ENCODE measurements at regions not wholly inside any gene's neighbourhood (a gene's known extent, or its start where the extent isn't known, plus 50 kb on each side); places are given as distances from the start of the nearest gene placed in this dataset.

- no peak for DNase-seq (ENCODE audit: low spot score)
Measured at GRCh38 chr15:62612183-62612733, 430.3 kb upstream of the TPM1 start.

- no peak for DNase-seq (ENCODE audit: low spot score)
Measured at GRCh38 chr15:62612771-62613170, 429.8 kb upstream of the TPM1 start.

GRCh38 chr15:62616746-62617145 is 425.8 kb upstream of the TPM1 start:
- no peak for DNase-seq (ENCODE audit: low spot score)

- DNase-seq (ENCODE audit: low spot score): no peak
Measured at GRCh38 chr15:62617741-62618140, 424.8 kb upstream of the TPM1 start.

GRCh38 chr15:62618432-62618831 is 424.1 kb upstream of the TPM1 start:
- peak; percentile 82 for DNase-seq (ENCODE audit: low spot score)

- DNase-seq (ENCODE audit: low spot score): no peak
Measured at GRCh38 chr15:62618846-62619504, 423.6 kb upstream of the TPM1 start.

GRCh38 chr15:62619526-62619925 is 423.0 kb upstream of the TPM1 start:
- DNase-seq (ENCODE audit: low spot score): no peak

GRCh38 chr15:62622775-62623174 is 419.8 kb upstream of the TPM1 start:
- DNase-seq (ENCODE audit: low spot score): no peak

GRCh38 chr15:62624547-62625378 is 417.8 kb upstream of the TPM1 start:
- DNase-seq (ENCODE audit: low spot score): no peak

- DNase-seq (ENCODE audit: low spot score): no peak
Measured at GRCh38 chr15:62625429-62626033, 417.0 kb upstream of the TPM1 start.

GRCh38 chr15:62626903-62627302 is 415.6 kb upstream of the TPM1 start:
- no peak for DNase-seq (ENCODE audit: low spot score)

- DNase-seq (ENCODE audit: low spot score): no peak
Measured at GRCh38 chr15:62631076-62631724, 411.3 kb upstream of the TPM1 start.

GRCh38 chr15:62636823-62637573 is 405.5 kb upstream of the TPM1 start:
- no peak for DNase-seq (ENCODE audit: low spot score)

GRCh38 chr15:62637574-62637897 is 405.0 kb upstream of the TPM1 start:
- no peak for DNase-seq (ENCODE audit: low spot score)

- no peak for DNase-seq (ENCODE audit: low spot score)
Measured at GRCh38 chr15:62637950-62638619, 404.5 kb upstream of the TPM1 start.

- no peak for DNase-seq (ENCODE audit: low spot score)
Measured at GRCh38 chr15:62639432-62639831, 403.1 kb upstream of the TPM1 start.

GRCh38 chr15:62639906-62640605 is 402.5 kb upstream of the TPM1 start:
- DNase-seq (ENCODE audit: low spot score): no peak

GRCh38 chr15:62641825-62642224 is 400.7 kb upstream of the TPM1 start:
- no peak for DNase-seq (ENCODE audit: low spot score)

GRCh38 chr15:62643572-62643971 is 399.0 kb upstream of the TPM1 start:
- DNase-seq (ENCODE audit: low spot score): no peak

- no peak for DNase-seq (ENCODE audit: low spot score)
Measured at GRCh38 chr15:62644216-62644888, 398.2 kb upstream of the TPM1 start.
